GM21717 (cell line): ENCODE measurements at regions not wholly inside any gene's neighbourhood (a gene's known extent, or its start where the extent isn't known, plus 50 kb on each side); places are given as distances from the start of the nearest gene placed in this dataset.
A peak's percentile ranks its signal among the peaks of the same experiment; 100 is the strongest.

Experiments used
- ATAC-seq: cut with Tn5 transposase; IDR thresholded peaks from one replicate; pipeline ENCODE4 v1.9.1; 2021; ENCODE audit warnings: mild to moderate bottlenecking, moderate library complexity; ENCODE audit not compliant: unreplicated experiment

DNA sequence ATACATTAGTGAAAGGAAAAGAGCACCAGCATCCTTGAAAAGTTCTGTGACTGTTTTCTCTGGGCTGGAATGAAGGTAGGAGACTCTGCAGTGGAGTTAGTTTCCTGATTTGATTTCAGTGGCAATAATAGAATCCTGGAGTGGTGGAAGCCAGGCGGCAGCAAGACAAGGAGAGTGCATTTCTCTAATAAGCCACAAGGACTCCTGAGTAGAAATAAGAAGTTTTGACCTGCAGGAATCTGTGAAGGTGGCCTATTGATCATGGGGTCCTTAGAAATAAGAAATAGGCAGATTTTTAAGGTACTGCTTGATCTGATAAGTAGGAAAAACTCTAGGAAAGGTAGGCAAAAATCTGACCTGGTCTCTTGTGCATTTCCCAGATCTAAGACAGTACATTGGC, 68.4 kb upstream of the ELOVL5 start:
- ATAC-seq = no peak

GRCh38 chr6:53413326-53413725, 64.6 kb upstream of the ELOVL5 start:
- no peak for ATAC-seq

DNA sequence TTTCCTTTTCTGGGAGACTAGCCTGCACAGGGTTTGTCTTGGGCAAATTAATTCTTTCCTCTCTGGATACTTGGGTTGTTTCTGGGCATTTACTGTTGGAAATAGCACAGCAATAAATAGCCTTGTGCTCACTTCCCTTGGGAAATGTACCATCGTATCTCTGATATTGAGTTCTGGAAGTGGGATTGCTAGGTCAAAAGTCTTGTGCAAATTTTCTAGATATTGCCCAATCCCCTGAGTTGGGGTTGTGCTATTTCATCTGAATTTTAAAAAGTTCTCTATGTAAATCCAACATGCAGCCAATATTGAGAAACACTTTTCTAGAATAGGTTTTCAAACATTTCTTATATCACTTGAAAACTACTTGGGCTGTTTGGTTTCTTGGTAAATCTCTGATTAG, 64.0 kb upstream of the ELOVL5 start:
- no peak for ATAC-seq

GRCh38 chr6:53412021-53412715, 63.4 kb upstream of the ELOVL5 start:
- ATAC-seq = no peak

DNA sequence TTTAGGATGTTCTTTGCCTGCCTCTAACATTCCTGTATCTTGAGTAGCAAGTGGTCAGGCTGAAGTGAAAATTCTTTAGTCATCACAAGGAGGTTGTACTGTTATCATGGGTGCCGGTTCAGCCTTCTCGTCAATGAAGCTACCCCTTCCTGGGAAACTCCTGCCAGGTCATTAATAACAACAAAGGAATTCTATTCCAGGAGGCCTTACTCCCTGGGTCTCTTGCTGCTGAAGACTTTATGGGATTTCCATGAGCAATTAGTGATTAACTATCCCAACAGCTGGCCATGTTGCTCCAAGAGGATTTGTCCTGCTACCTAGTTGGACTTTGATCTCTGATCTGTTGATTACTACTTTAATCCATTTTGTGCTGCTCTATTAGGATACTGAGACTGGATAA, 62.7 kb upstream of the ELOVL5 start:
- ATAC-seq = no peak

DNA sequence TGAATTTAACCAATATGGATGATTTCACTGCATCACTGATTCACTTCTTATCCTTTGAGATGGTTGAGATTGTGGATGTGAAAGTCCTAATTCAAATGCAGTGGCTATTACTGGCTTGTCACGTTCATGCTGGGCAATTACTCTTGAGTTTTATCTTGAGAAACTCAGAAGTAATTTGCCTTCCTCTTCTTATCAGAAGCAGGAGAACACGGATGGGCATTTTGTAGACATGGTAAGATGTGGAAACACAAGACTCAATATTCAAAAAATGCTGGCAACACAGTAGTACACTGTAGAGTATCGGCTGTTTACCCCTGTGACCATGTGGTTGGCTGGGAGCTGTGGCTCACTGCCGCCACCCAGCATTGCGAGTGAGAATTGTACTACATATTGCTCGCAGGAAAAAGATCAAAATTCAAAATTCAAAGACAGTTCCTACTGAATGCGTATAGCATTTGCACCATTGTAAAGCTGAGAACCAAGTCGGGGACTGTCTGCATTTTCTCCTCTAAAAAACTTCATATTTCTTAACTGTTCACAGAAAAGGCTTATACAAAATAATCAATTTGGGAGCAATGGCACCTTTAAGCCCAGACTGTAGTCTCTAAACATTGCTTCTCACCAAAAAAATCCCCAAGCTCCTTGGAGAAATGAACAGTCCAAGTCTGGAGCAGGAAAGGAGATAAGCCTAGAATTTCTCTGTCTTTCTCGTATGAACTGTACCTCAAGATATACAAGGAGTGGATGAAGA, 61.9 kb upstream of the ELOVL5 start:
- ATAC-seq = peak; percentile 85

GRCh38 chr6:53408826-53409225, 60.1 kb upstream of the ELOVL5 start:
- ATAC-seq = no peak

DNA sequence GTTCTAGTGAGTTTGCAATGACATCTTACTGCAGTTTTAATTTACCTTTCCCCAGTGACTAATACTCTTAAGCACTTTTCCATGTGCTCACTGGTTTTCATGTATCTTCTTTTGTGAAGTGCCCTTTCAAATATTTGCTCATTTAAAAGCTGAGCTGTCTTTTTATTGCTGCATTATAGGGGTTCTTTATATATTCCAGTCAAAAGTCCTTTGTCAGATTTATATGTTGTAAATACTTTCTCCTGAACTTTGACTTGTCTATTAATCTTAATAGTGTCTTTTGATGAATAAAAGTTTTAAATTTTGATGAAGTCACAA, 50.2 kb upstream of the ELOVL5 start:
- ATAC-seq = no peak

DNA sequence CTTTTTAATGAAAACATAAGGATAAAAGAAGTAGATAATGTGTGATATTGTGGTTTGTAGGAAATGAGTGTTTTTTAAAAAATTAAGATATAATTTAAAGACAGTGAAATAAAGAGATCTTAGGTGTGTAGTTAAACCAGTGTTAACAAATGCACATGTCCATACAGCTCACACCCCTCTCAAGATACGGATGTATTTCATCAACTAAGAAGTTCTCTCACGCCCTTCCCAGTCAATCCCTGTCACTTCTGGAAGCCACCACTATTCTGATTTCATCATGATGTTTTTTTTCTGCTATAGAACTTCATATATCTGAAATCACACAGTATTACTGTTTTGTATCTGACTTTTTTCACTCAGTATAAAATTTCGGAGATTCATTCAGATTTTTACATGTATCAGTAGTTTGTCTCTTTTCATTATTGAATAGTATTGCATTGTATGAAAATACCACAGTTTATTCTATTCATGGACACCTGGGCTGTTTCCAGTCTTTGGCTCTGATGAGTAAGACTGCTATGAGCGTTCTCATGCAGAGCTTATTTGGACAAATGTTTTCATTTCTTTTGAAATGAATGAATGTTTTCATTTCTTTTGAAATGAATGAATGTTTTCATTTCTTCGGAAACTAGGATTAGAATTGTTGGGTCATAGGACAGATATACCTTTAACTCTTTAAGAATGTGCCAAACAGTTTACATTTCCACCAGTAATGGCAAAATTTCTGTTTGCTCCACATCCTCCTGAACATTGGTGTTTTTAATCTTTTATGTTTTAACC, 49.7 kb upstream of the ELOVL5 start:
- no peak for ATAC-seq
